WI38 (cell line): ENCODE measurements at regions not wholly inside any gene's neighbourhood (a gene's known extent, or its start where the extent isn't known, plus 50 kb on each side); places are given as distances from the start of the nearest gene placed in this dataset.

Experiments
- H3K4me3 ChIP-seq: 2 replicates; pipeline ENCODE4 v1.5.1; 2011; ENCODE audit warnings: low read depth, mild to moderate bottlenecking, control low read depth, low read length
- TF ChIP-seq, protein P1 (sequence below): IDR thresholded peaks from 2 replicates; pipeline ENCODE4 v1.5.1; 2012; ENCODE audit warnings: low read depth, mild to moderate bottlenecking, control low read depth, low read length

DNA sequence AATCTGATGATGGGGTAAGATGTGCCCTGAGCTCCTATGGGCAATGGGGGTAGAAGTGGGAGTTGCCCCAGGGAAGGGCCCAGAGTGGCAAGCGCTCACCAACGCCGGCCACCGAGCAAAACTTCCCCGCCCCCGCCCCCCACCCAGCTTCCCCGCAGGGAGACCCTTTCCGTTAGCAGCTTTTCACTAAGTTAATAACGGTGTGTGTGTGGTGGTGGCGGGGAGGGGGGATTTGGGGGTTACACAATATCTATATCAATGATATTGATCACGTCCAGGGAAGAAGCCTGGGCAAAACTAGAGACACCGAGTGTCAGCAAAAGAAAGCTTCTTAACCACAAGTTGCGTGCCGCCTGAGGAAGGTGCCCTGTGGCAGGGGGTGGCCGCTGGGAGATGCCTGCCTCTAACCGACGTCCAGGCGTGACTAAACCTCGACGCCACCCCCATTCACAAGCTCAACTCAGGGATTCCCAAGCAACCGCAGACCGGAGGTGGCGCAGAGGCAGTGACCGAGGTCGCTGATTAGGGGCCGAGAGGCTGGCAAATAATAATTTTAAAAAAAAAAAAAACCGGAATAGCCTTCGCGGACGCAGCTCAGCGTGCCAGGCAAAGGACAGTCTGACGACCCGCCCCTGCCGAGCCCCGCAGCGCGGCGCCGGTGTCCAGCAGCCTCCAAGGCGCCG is 222.6 kb downstream of the MEF2C start:
- H3K4me3 ChIP-seq: peak overlapping the region; percentile 57
- TF ChIP-seq, protein P1, sequence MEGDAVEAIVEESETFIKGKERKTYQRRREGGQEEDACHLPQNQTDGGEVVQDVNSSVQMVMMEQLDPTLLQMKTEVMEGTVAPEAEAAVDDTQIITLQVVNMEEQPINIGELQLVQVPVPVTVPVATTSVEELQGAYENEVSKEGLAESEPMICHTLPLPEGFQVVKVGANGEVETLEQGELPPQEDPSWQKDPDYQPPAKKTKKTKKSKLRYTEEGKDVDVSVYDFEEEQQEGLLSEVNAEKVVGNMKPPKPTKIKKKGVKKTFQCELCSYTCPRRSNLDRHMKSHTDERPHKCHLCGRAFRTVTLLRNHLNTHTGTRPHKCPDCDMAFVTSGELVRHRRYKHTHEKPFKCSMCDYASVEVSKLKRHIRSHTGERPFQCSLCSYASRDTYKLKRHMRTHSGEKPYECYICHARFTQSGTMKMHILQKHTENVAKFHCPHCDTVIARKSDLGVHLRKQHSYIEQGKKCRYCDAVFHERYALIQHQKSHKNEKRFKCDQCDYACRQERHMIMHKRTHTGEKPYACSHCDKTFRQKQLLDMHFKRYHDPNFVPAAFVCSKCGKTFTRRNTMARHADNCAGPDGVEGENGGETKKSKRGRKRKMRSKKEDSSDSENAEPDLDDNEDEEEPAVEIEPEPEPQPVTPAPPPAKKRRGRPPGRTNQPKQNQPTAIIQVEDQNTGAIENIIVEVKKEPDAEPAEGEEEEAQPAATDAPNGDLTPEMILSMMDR: no peak

DNA sequence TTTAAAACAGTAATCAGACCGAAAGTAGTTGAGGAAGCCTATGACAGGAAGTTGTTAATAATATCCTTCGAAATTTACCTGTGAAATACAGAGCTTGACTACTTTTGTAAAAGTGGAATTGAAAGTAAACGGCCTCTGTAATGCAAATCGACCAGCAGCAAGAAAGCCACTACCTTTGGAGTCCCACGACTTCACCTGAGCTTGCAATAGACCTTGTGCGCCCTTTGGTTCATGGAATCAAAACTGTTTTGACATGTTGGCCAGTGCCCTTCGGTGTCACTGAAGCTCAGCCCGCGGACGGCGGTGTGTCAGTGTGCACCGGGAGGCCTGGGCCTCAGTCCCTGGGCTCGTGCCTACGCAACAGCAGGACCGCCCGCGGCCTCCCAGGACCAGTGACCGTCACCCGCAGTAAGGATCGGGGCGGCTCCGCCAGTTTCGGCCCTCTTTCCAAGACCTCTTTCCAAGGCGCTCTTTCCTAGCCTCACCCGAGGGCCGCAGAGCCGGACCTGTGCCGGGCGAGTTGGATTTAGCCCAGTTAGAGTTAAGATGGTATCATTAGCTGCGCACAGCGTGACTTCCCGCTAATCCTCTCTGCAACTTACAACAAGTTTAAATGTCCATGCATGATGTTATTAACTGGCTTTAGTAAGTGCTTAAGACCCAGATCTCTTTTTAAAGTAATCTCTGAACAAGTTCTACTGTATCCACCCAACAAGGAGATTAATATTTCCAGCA is 223.3 kb downstream of the MEF2C start:
- no peak overlapping the region for H3K4me3 ChIP-seq
- TF ChIP-seq, protein P1: no peak

DNA sequence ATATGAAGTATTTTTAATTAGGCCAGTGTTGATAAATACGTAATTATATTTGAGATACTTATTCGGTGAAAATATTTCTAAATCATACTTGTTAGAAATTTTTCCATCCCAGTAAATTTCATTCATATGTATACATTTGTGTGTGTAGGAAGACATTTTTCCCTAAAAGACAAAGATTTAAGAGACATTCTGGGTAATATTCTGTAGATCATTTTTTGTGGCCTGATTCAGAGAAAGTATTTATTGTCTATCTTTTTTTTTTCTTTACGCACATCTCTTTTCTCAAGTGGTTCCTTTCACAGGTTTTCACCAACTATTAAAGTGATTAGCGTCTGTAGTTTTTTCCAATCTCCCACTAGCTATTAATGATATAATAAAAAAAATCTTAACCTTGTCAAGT is 224.1 kb downstream of the MEF2C start:
- no peak overlapping the region for H3K4me3 ChIP-seq
- TF ChIP-seq, protein P1: no peak

DNA sequence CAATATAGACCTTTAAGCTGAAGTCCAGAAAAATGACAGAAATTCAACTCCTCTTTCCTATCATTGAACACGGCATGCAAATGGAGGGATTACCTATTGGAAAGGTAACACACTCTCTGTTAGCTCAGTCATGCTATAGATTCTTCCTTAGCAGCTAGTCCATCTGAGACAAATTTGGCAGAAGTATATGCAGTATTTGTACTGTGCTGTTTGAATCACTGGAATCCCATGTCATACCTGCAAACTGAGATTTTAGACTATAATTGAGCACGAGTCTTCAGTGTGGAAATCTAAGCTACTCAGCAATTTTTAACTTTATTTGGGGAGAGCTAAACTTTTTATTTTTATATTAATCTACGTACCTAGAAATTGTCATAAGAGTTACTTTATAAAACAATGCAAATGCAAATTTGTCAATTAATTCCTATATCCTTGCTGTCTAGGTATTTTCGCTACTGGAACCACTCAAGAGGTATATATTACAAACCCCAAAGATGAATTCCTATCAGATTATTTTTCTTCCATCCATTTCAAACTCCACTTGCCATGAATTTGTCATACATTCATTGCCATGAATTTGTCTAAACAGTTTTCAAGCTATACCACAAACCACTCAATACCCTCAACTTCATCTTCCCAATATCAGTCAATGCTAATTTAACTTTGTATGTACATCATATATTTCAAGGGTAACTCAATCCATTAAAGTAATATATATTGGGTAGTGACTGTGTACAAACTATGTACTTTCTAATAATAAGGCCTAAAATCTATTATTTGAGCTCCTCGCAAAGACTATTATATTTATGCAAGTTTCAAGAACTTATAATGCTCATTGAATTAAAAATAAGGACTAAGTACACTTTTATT is 224.8 kb downstream of the MEF2C start:
- TF ChIP-seq, protein P1: no peak
- H3K4me3 ChIP-seq: no peak overlapping the region

DNA sequence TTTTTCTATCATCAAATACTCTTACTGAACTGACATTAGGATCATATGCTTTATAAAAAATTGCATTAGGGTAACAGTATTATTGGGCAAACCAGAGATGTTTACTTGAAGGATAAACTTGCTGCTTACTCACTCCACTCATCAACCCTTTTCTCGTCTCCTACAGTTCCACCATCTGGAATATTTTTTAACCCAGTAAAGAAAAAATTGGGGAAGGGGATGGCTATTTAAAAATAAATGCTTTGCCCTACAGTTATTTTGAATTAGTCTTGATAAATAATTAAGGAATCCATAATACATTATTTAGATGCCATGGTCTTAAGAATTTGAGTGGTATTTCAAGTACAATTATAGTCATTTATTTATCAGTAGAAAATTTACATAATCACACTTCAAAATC is 225.8 kb downstream of the MEF2C start:
- TF ChIP-seq, protein P1: no peak
- no peak overlapping the region for H3K4me3 ChIP-seq

DNA sequence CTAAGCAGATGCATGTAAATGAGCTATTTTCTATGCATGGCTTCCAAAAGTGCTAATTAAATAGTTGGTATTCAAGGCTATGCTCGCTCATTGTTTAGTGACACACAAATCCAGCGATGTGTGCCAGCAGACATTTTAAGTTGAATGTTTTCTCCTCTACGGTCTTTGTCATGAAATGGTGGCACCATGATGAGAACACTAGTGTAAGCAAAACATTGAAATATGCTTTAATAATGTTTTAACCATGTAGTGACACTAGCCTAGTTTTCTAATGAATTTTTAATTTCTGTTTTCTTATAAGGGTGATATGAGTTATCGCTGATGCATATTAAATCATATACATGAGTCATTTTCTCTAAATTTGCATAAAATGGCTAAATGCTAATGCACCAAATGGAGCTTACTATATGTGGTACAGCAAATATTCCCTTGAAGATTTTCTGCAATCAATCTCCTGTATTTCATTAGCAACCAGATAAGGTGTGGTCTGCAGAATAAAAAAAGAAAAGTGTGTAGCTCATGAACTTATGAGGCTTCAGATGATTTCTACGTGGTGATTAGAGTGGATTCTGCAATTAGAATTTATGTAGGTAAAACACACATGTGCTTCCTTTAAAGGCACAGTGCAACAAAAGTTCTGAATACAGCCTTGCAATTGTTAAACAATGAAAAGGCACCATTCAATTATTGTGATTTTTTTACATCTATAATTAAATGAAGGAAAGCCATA is 226.6 kb downstream of the MEF2C start:
- no peak overlapping the region for H3K4me3 ChIP-seq
- TF ChIP-seq, protein P1: no peak
